K562 (cell line): ENCODE measurements at regions not wholly inside any gene's neighbourhood (a gene's known extent, or its start where the extent isn't known, plus 50 kb on each side); places are given as distances from the start of the nearest gene placed in this dataset.

Source experiments
- ATAC-seq: fragments of 200-7000 bp; cut with Tn5 transposase; 3 replicates; pipeline ENCODE4 v1.9.1; 2020; ENCODE audit warnings: moderate library complexity
- BruUV-seq: library from RNA; stranded (reverse); fragments of 400-500 nt; replicated peaks from 2 replicates; lab custom pipeline; 2021; lab: Mats Ljungman, UMichigan
- CTCF ChIA-PET: fragments of 300-600 bp; formaldehyde crosslinking; extraction: SDS; loops from one replicate; lab custom pipeline; 2021; ENCODE audit warnings: low intra/inter-chr PET ratio; lab: Yijun Ruan, JAX
- POLR2A ChIA-PET: fragments of 300-600, 350-650 bp; sonication (Branson Sonifier 250); formaldehyde crosslinking; extraction: SDS; loops from one replicate; lab custom pipeline; 2021; ENCODE audit warnings: antibody characterized with exemption, inconsistent platforms; lab: Yijun Ruan, JAX
- DNase-seq, 4 experiments: peaks; one replicate each; pipeline versions ENCODE4 v3.0.0 to v3.0.0-alpha.2; 2011 to 2018; ENCODE audit warnings: low spot score in 3 of 4, mixed read lengths in 3 of 4; ENCODE audit errors: extremely low read depth in 1 of 4
- FAIRE-seq: peaks from 2 replicates; lab custom pipeline; 2011; peaks lifted over from hg19 to GRCh38; lab: Jason Lieb, UNC
- H2AFZ ChIP-seq: 2 replicates; pipeline ENCODE4 v1.6.0; 2011; ENCODE audit warnings: low read depth, low read length, control low read depth, inconsistent platforms
- H3K27ac ChIP-seq: fragments of 200-600 bp; 3 replicates; pipeline ENCODE4 v1.8.0; 2011; ENCODE audit warnings: low read depth, mild to moderate bottlenecking, control low read depth, inconsistent platforms, low read length, moderate library complexity, mixed read lengths; ENCODE audit errors: extremely low read depth
- H3K27me3 ChIP-seq, 2 experiments: fragments of 300-600 bp in 1 of 2; 2 replicates in 1 of 2; 3 replicates in 1 of 2; pipeline versions ENCODE4 v1.6.0 to v1.8.0; 2011; ENCODE audit warnings: inconsistent platforms in 2 of 2, low read length in 2 of 2, mild to moderate bottlenecking in 1 of 2, mixed read lengths in 1 of 2, moderate library complexity in 1 of 2; ENCODE audit not compliant: control insufficient read depth in 2 of 2, insufficient read depth in 2 of 2
- H3K36me3 ChIP-seq: fragments of 300-600 bp; 3 replicates; pipeline ENCODE4 v1.8.0; 2011; ENCODE audit warnings: mild to moderate bottlenecking, low read length, inconsistent platforms; ENCODE audit not compliant: control insufficient read depth, insufficient read depth
- H3K4me1 ChIP-seq, 2 experiments: fragments of 200-600 bp in 1 of 2; replicated peaks in 1 of 2; 2 replicates in 1 of 2; 3 replicates in 1 of 2; pipeline versions ENCODE4 v1.5.1 to v1.8.0; 2011; ENCODE audit warnings: inconsistent platforms in 2 of 2, low read length in 2 of 2, mild to moderate bottlenecking in 1 of 2, mixed read lengths in 1 of 2, moderate library complexity in 1 of 2; ENCODE audit not compliant: control insufficient read depth in 2 of 2, insufficient read depth in 2 of 2
- H3K4me2 ChIP-seq: 2 replicates; pipeline ENCODE4 v1.6.1; 2011; ENCODE audit warnings: low read length, control low read depth, inconsistent platforms, mixed read lengths; ENCODE audit not compliant: insufficient read depth
- H3K4me3 ChIP-seq: fragments of 200-600 bp; sonication (generic), shearing (Covaris generic); 2 replicates; pipeline ENCODE4 v1.5.1; 2016; ENCODE audit warnings: control low read depth, inconsistent platforms
- H3K79me2 ChIP-seq: fragments of 200-600 bp; 3 replicates; pipeline ENCODE4 v1.8.0; 2011; ENCODE audit warnings: low read length, inconsistent platforms; ENCODE audit not compliant: control insufficient read depth, insufficient read depth
- H3K9ac ChIP-seq, 2 experiments: 2 replicates each; pipeline versions ENCODE4 v1.6.0 to v1.6.1; 2011; ENCODE audit warnings: low read depth in 2 of 2, low read length in 2 of 2, control low read depth in 1 of 2, inconsistent platforms in 1 of 2, mild to moderate bottlenecking in 1 of 2, mixed read lengths in 1 of 2; ENCODE audit not compliant: insufficient read depth in 1 of 2
- H3K9me1 ChIP-seq: one replicate; pipeline ENCODE4 v1.6.0; 2011; ENCODE audit warnings: inconsistent platforms, mild to moderate bottlenecking, low read length, moderate library complexity; ENCODE audit not compliant: control insufficient read depth, insufficient read depth
- H3K9me3 ChIP-seq: replicated peaks from 2 replicates; pipeline ENCODE4 v1.5.1; 2011; ENCODE audit warnings: low read depth, low read length, inconsistent platforms; ENCODE audit not compliant: control insufficient read depth, insufficient read depth
- H4K20me1 ChIP-seq: replicated peaks from 2 replicates; pipeline ENCODE4 v1.6.1; 2011; ENCODE audit warnings: low read length, inconsistent platforms, mixed read lengths; ENCODE audit not compliant: control insufficient read depth, insufficient read depth
- CBX8 ChIP-seq: fragments of 200-600 bp; sonication (generic); IDR thresholded peaks from 2 replicates; pipeline ENCODE4 v1.6.1; 2012; ENCODE audit warnings: borderline replicate concordance, mixed run types, low read depth, mild to moderate bottlenecking, moderate library complexity, mixed read lengths, low read length, control low read depth, inconsistent platforms; ENCODE audit not compliant: poor library complexity, severe bottlenecking; ENCODE audit errors: extremely low read depth
- KLF13 ChIP-seq: fragments of 450-650 bp; IDR thresholded peaks from 2 replicates; pipeline ENCODE4 v1.6.1; 2016; ENCODE audit warnings: missing genetic modification characterization, low read depth, mild to moderate bottlenecking, missing compliant biosample characterization, moderate library complexity, borderline replicate concordance
- POLR2AphosphoS5 ChIP-seq: IDR thresholded peaks from 2 replicates; pipeline ENCODE4 v1.6.1; 2011; ENCODE audit warnings: mild to moderate bottlenecking, low read depth, low read length, moderate library complexity; ENCODE audit not compliant: control insufficient read depth, insufficient read depth
- SMARCB1 ChIP-seq: IDR thresholded peaks from 2 replicates; pipeline ENCODE4 v1.6.1; 2011; ENCODE audit warnings: improper control_type of control experiment, low read depth; ENCODE audit not compliant: insufficient read length
- SMARCE1 ChIP-seq: fragments of 450-650 bp; IDR thresholded peaks from 2 replicates; pipeline ENCODE4 v1.7.1; 2016; ENCODE audit warnings: mild to moderate bottlenecking
- ZFX ChIP-seq: sonication (generic); formaldehyde crosslinking; IDR thresholded peaks from 2 replicates; pipeline ENCODE4 v1.8.0; 2022; ENCODE audit warnings: mild to moderate bottlenecking, missing genetic modification reagents, moderate library complexity
- WGBS: fragments of 100-300 bp; shearing (Covaris generic); methylation state at CpG from one replicate; pipeline ENCODE4 v1.1.6; 2016; ENCODE audit warnings: low coverage, mixed read lengths; ENCODE audit not compliant: insufficient coverage; ENCODE audit errors: missing lambda C conversion rate; 5-methylcytosine and 5-hydroxymethylcytosine counted together
- in situ Hi-C: fragments of 300-500 bp; cut with MboI; formaldehyde crosslinking; loops from 4 replicates; pipeline ENCODE4 v1.15.0; 2018; ENCODE audit warnings: inconsistent platforms, mixed read lengths
- intact Hi-C: fragments of 100-400 bp; cut with micrococcal nuclease; formaldehyde crosslinking; loops from 2 replicates; pipeline ENCODE4 v1.14.2; 2022
- TF ChIP-seq, protein P1 (sequence below): fragments of 200-800 bp; sonication (Bioruptor generic); IDR thresholded peaks from 2 replicates; pipeline ENCODE4 v1.6.1; 2017; ENCODE audit warnings: missing genetic modification characterization, missing compliant biosample characterization

DNA sequence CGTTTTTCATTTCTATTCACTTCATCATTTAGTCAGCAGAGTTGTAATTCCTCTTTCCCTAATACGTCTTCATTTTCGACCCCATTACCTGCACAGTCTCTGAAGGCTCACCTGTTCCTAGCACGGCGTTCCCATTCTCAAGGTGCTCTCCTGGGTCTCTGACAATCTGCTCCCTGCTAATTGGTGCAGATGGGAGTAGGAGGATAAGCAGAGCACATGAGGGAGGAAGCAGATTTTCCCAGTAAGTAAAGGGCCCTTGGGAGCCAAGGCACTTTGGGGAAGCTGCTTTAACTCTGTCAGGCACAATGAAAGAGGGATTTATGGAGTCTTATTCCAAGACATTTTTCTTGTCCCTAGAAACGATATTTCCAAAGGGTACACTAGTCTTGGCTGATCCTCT, 466.4 kb downstream of the STIM2 start:
- no peaks in the 10 kb centered on the region for H3K9me1 ChIP-seq
- ATAC-seq = no peak
- no peaks in the 10 kb centered on the region for H3K79me2 ChIP-seq
- H3K27me3 ChIP-seq = no peaks in the 10 kb centered on the region
- no peak overlapping the region for H3K4me3 ChIP-seq
- no peak overlapping the region for H3K9ac ChIP-seq
- H3K4me1 ChIP-seq = no peaks in the 10 kb centered on the region
- H4K20me1 ChIP-seq = no peaks in the 10 kb centered on the region
- in situ Hi-C loops = no loop called here
- POLR2A ChIA-PET = no interaction called here
- H3K9me3 ChIP-seq = no peaks in the 10 kb centered on the region
- no peak for DNase-seq
- BruUV-seq = no TSS peak
- H3K27ac ChIP-seq = no peak overlapping the region
- H3K4me2 ChIP-seq = no peak overlapping the region
- no peak for TF ChIP-seq SMARCB1
- TF ChIP-seq, protein P1, sequence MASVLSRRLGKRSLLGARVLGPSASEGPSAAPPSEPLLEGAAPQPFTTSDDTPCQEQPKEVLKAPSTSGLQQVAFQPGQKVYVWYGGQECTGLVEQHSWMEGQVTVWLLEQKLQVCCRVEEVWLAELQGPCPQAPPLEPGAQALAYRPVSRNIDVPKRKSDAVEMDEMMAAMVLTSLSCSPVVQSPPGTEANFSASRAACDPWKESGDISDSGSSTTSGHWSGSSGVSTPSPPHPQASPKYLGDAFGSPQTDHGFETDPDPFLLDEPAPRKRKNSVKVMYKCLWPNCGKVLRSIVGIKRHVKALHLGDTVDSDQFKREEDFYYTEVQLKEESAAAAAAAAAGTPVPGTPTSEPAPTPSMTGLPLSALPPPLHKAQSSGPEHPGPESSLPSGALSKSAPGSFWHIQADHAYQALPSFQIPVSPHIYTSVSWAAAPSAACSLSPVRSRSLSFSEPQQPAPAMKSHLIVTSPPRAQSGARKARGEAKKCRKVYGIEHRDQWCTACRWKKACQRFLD = no peak
- no peak for TF ChIP-seq KLF13 (tag)
- TF ChIP-seq ZFX (CRISPR knock-in tag) = no peak
- TF ChIP-seq CBX8 = no peak
- TF ChIP-seq SMARCE1 = no peak
- TF ChIP-seq POLR2AphosphoS5 = no peak
- TF ChIP-seq, all 486 proteins: peak for 0
- no peak for FAIRE-seq
- WGBS = 1% methylated on average over 6 of the region's 6 CpGs
- intact Hi-C loops = loop anchor here (10.0 kb wide), 1 partner anchor 152 kb away; no protein-coding TSS in a partner anchor
- Histone ChIP-seq H2AFZ (no peak overlapping the region), H3K36me3 (no peaks in the 10 kb centered on the region)
- CTCF ChIA-PET = no interaction called here
